Neural cell (in vitro differentiated cells): ENCODE measurements at regions not wholly inside any gene's neighbourhood (a gene's known extent, or its start where the extent isn't known, plus 50 kb on each side); places are given as distances from the start of the nearest gene placed in this dataset.

Experiments used
- H2AFZ ChIP-seq: fragments of 200-600, 300-800 bp; sonication (generic), shearing (Covaris generic); 2 replicates; pipeline ENCODE4 v1.6.0; 2014; ENCODE audit warnings: low read depth, mild to moderate bottlenecking, antibody characterized with exemption, low read length, moderate library complexity
- H3F3A ChIP-seq: fragments of 200-600 bp; shearing (Covaris generic); 2 replicates; pipeline ENCODE4 v1.6.1; 2016; ENCODE audit warnings: mild to moderate bottlenecking, moderate library complexity, mixed read lengths, antibody characterized with exemption, low read length; ENCODE audit not compliant: insufficient read depth, poor library complexity, severe bottlenecking
- H3K27ac ChIP-seq: fragments of 200-600, 300-800 bp; sonication (generic), shearing (Covaris generic); 2 replicates; pipeline ENCODE4 v1.5.1; 2014; ENCODE audit warnings: mild to moderate bottlenecking, low read length, moderate library complexity
- H3K27me3 ChIP-seq: fragments of 300-800, 200-600 bp; sonication (generic), shearing (Covaris generic); 2 replicates; pipeline ENCODE4 v1.6.0; 2014; ENCODE audit warnings: mild to moderate bottlenecking, low read depth, low read length, moderate library complexity; ENCODE audit not compliant: insufficient read depth
- H3K36me3 ChIP-seq: fragments of 300-800, 200-600 bp; sonication (generic), shearing (Covaris generic); 2 replicates; pipeline ENCODE4 v1.5.1; 2014; ENCODE audit warnings: mild to moderate bottlenecking, antibody characterized with exemption, low read length, moderate library complexity; ENCODE audit not compliant: insufficient read depth
- H3K4me2 ChIP-seq: fragments of 300-800, 200-600 bp; sonication (generic), shearing (Covaris generic); 2 replicates; pipeline ENCODE4 v1.6.0; 2014; ENCODE audit warnings: mild to moderate bottlenecking, low read length
- H3K4me3 ChIP-seq: fragments of 300-800, 200-600 bp; sonication (generic), shearing (Covaris generic); 2 replicates; pipeline ENCODE4 v1.5.1; 2014; ENCODE audit warnings: mild to moderate bottlenecking, low read length, moderate library complexity
- H3K79me2 ChIP-seq: fragments of 200-600 bp; shearing (Covaris generic); replicated peaks from 2 replicates; pipeline ENCODE4 v1.6.0; 2014; ENCODE audit warnings: mild to moderate bottlenecking, low read length, moderate library complexity; ENCODE audit not compliant: insufficient read depth
- H3K9ac ChIP-seq: fragments of 300-800, 200-600 bp; sonication (generic), shearing (Covaris generic); 2 replicates; pipeline ENCODE4 v1.6.1; 2016; ENCODE audit warnings: mild to moderate bottlenecking, low read length, mixed read lengths
- H3K9me2 ChIP-seq: fragments of 200-600 bp; shearing (Covaris generic); 2 replicates; pipeline ENCODE4 v1.6.1; 2016; ENCODE audit warnings: mild to moderate bottlenecking, low read length, mixed read lengths; ENCODE audit not compliant: insufficient read depth
- H3K9me3 ChIP-seq: fragments of 200-600, 300-800 bp; sonication (generic), shearing (Covaris generic); 2 replicates; pipeline ENCODE4 v1.6.1; 2016; ENCODE audit warnings: mild to moderate bottlenecking, mixed run types, low read length, moderate library complexity, mixed read lengths
- H4K20me1 ChIP-seq: fragments of 200-600 bp; shearing (Covaris generic); 2 replicates; pipeline ENCODE4 v1.6.1; 2016; ENCODE audit warnings: mild to moderate bottlenecking, mixed run types; ENCODE audit not compliant: insufficient read depth
- CTCF ChIP-seq: fragments of 450-650 bp; IDR thresholded peaks from 2 replicates; pipeline ENCODE4 v1.5.1; 2014; ENCODE audit warnings: antibody characterized with exemption, mild to moderate bottlenecking, moderate library complexity; ENCODE audit not compliant: poor library complexity, severe bottlenecking
- EP300 ChIP-seq: fragments of 450-650 bp; conservative IDR thresholded peaks from 2 replicates; pipeline ENCODE4 v1.6.1; 2014; ENCODE audit warnings: antibody characterized with exemption, mild to moderate bottlenecking, moderate library complexity; ENCODE audit not compliant: poor library complexity, severe bottlenecking
- EZH2 ChIP-seq: fragments of 200-600, 300-800 bp; shearing (Covaris generic), sonication (generic); IDR thresholded peaks from 2 replicates; pipeline ENCODE4 v1.6.1; 2014; ENCODE audit warnings: antibody characterized with exemption, low read length, borderline replicate concordance, mild to moderate bottlenecking; ENCODE audit not compliant: insufficient read depth, poor library complexity, severe bottlenecking
- MXI1 ChIP-seq: fragments of 450-650 bp; conservative IDR thresholded peaks from 2 replicates; pipeline ENCODE4 v1.6.1; 2014; ENCODE audit warnings: antibody characterized with exemption, mild to moderate bottlenecking; ENCODE audit not compliant: poor library complexity, severe bottlenecking
- POLR2AphosphoS5 ChIP-seq: IDR thresholded peaks from 2 replicates; pipeline ENCODE4 v1.6.1; 2012
- RAD21 ChIP-seq: fragments of 450-650 bp; conservative IDR thresholded peaks from 2 replicates; pipeline ENCODE4 v1.6.1; 2014; ENCODE audit warnings: antibody characterized with exemption, mild to moderate bottlenecking, moderate library complexity
- REST ChIP-seq: IDR thresholded peaks from 2 replicates; pipeline ENCODE4 v1.6.1; 2012; ENCODE audit warnings: borderline replicate concordance
- SMC3 ChIP-seq: fragments of 450-650 bp; conservative IDR thresholded peaks from 2 replicates; pipeline ENCODE4 v1.6.1; 2014; ENCODE audit warnings: antibody characterized with exemption, mild to moderate bottlenecking, moderate library complexity; ENCODE audit not compliant: poor library complexity
- TAF1 ChIP-seq: IDR thresholded peaks from 2 replicates; pipeline ENCODE4 v1.6.1; 2012; ENCODE audit warnings: low read depth

- TF ChIP-seq SMC3 (no peak), REST (no peak), EP300 (no peak), EZH2 (no peak), CTCF (no peak), MXI1 (no peak), POLR2AphosphoS5 (no peak), RAD21 (no peak), TAF1 (no peak)
- Histone ChIP-seq H3K4me3 (no peak overlapping the region), H3F3A (no peaks in the 10 kb centered on the region), H2AFZ (no peak overlapping the region), H3K9me3 (peaks cover 4% of the 10 kb centered on the region), H3K9me2 (no peaks in the 10 kb centered on the region), H3K27ac (no peak overlapping the region), H4K20me1 (no peaks in the 10 kb centered on the region), H3K79me2 (no peaks in the 10 kb centered on the region), H3K4me2 (no peak overlapping the region), H3K36me3 (no peaks in the 10 kb centered on the region), H3K27me3 (no peaks in the 10 kb centered on the region), H3K9ac (no peak overlapping the region)
Observed at GRCh38 chr17:13143001-13143400, 125.2 kb upstream of the ELAC2 start.

GRCh38 chr17:13140750-13141149 lies 122.9 kb upstream of the ELAC2 start:
- Histone ChIP-seq H3K4me2 (no peak overlapping the region), H2AFZ (no peak overlapping the region), H3K9ac (no peak overlapping the region), H3K79me2 (no peaks in the 10 kb centered on the region), H4K20me1 (no peaks in the 10 kb centered on the region), H3K4me3 (no peak overlapping the region), H3K27me3 (no peaks in the 10 kb centered on the region), H3K36me3 (no peaks in the 10 kb centered on the region), H3K27ac (no peak overlapping the region), H3K9me2 (no peaks in the 10 kb centered on the region), H3F3A (no peaks in the 10 kb centered on the region), H3K9me3 (peaks cover 4% of the 10 kb centered on the region)
- no peak for TF ChIP-seq MXI1
- no peak for TF ChIP-seq EP300
- TF ChIP-seq CTCF = peak; percentile 28
